Heart right ventricle (tissue), 16 donors: ENCODE measurements at regions not wholly inside any gene's neighbourhood (a gene's known extent, or its start where the extent isn't known, plus 50 kb on each side); places are given as distances from the start of the nearest gene placed in this dataset.

Experiments
- ATAC-seq, 8 donors: fragments of 200-7000 bp; cut with Tn5 transposase; one replicate each; pipeline ENCODE4 v1.9.1; 2020; ENCODE audit warnings: mild to moderate bottlenecking in 8 of 8, moderate library complexity in 8 of 8, moderate number of reproducible peaks in 1 of 8
- DNase-seq, 2 donors: peaks; one replicate each; pipeline ENCODE4 v3.0.0-alpha.2; 2020
- H3K27ac ChIP-seq, 10 donors: fragments of 200-600 bp; sonication (generic) in 2 of 10; one replicate each; pipeline versions ENCODE4 v1.5.0 to v1.8.0; 2020 to 2022; ENCODE audit warnings: mild to moderate bottlenecking in 3 of 10
- H3K27me3 ChIP-seq, 7 donors: fragments of 200-600 bp; one replicate each; pipeline ENCODE4 v1.8.0; 2021 to 2022; ENCODE audit warnings: mild to moderate bottlenecking in 2 of 7
- H3K36me3 ChIP-seq, 9 donors: fragments of 200-600 bp; sonication (generic) in 1 of 9; one replicate each; pipeline versions ENCODE4 v1.5.0 to v1.8.0; 2020 to 2022; ENCODE audit warnings: mild to moderate bottlenecking in 2 of 9
- H3K4me1 ChIP-seq, 9 donors: fragments of 200-600 bp; sonication (generic) in 1 of 9; one replicate each; pipeline versions ENCODE4 v1.5.0 to v1.8.0; 2020 to 2022; ENCODE audit warnings: mild to moderate bottlenecking in 4 of 9
- H3K4me3 ChIP-seq, 10 donors: fragments of 200-600 bp; sonication (generic) in 2 of 10; one replicate each; pipeline versions ENCODE4 v1.5.0 to v1.8.0; 2020 to 2022; ENCODE audit warnings: mild to moderate bottlenecking in 7 of 10, moderate library complexity in 2 of 10
- H3K9me3 ChIP-seq, 11 donors: fragments of 200-600 bp in 10 of 11; sonication (generic) in 2 of 11; one replicate each; pipeline versions ENCODE4 v1.5.0 to v1.8.0; 2013 to 2022; ENCODE audit warnings: mild to moderate bottlenecking in 2 of 11, control low read depth in 1 of 11, moderate library complexity in 1 of 11
- CTCF ChIP-seq, 9 donors: fragments of 200-600 bp; sonication (generic) in 2 of 9; IDR thresholded peaks; one replicate each; pipeline versions ENCODE4 v1.5.0 to v1.8.0; 2021 to 2022; ENCODE audit warnings: antibody characterized with exemption in 9 of 9, mild to moderate bottlenecking in 5 of 9, moderate library complexity in 1 of 9
- WGBS, 2 donors: extraction: QIAGEN DNeasy Blood & Tissue Kit; methylation state at CpG; one replicate each; pipeline ENCODE4 v1.1.7; 2013; ENCODE audit warnings: inconsistent platforms in 1 of 2; 5-methylcytosine and 5-hydroxymethylcytosine counted together
- intact Hi-C, 10 donors: fragments of 100-400 bp; cut with DNase I; formaldehyde crosslinking; loops; one replicate each; pipeline versions ENCODE4 v1.11.1 to v1.14.2; 2022
- donor health status: Arrhythmogenic right ventricular cardiomyopathy.
- donor health status: ischemic (EF 13 %, LVEDD 7.1; RV severe dilation, severe dysfunction).
- donor health status: healthy with polysubstance abuse.
- donor health status: DM: no; HTN: yes; CAD: no.
- donor health status: DM: no; HTN: no; CAD: no.
- donor health status: ischemic (EF 25% LVEDD 6.9; RV normal size, moderate dysfunction).
- donor health status: ischemic (EF 25% LVEDD 5.7; RV mildly dilated, moderate dysfunction).
- donor health status: healthy.
- donor health status: DM: yes; HTN: yes; CAD: no.
- donor health status: Ischemic cardiomyopathy.
- donor health status: ischemic (EF 35%, LVEDD 5.7; RV mildly dilated, moderate dysfunction).
- donor health status: nonischemic (EF 11% LVEDD 7.7; RV severe dilation, severe dysfunction).
- donor health status: DM: yes; HTN: yes; CAD: no.
- donor health status: PGD.
- donor health status: ischemic (EF 29% LVEDD 5.4; RV normal size, mild dysfunction).
- donor health status: nonischemic (EF 23%, LVEDD 6.1; RV moderate dilation, normal function).

DNA sequence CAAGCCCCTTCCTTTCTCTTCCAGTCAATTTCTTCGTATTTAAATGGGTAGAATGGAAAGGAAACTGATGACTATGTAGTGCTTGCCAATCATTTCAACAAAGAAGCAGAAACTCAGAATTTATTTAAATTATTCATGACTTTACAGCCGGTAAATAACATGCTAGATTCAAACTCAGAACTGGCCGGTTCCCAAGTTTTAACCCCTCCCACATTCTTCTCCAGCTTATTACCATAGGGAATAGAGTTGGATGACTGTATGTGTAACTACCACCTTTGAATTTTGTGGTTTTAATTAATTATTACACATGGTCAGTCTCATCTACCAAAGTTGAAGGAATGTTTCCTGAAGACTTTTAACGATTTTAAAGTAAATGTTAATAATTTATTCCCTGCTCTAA is 819.3 kb upstream of the LRATD1 start:
- H3K9me3 ChIP-seq, result peaks cover 0 to 3% (median 0%) of the 10 kb centered on the region in 11 donors
- H3K4me3 ChIP-seq, result no peak overlapping the region
- ATAC-seq (no peak), DNase-seq (no peak)
- H3K36me3 ChIP-seq, result no peaks in the 10 kb centered on the region
- 67 to 70% methylated on average over 4 of the region's 4 CpGs for WGBS, 2 donors
- no peaks in the 10 kb centered on the region for H3K27me3 ChIP-seq
- intact Hi-C loops, result no loop called here
- TF ChIP-seq CTCF (IDR thresholded peaks at IDR 0.05), result no peak
- no peaks in the 10 kb centered on the region for H3K4me1 ChIP-seq
- no peak overlapping the region for H3K27ac ChIP-seq

DNA sequence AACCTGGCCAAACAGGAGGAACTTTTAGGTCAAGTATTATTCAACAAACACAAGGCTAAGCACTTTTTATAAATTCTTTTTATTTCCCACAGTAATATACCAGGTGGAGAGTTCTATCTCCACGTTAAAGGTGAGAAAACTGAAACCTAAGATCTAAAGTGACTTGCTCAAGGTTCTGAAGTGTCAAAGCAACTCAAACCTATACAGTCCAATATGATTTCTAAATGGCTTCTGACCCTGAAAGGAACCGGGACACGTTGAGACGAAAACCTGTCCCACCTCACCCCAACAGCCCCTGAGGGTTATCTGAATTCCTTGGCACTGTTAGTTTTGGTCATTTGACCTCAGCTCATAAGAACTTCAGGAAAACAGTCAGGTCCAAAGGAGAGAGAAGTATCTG is 814.5 kb upstream of the LRATD1 start:
- ATAC-seq (no peak), DNase-seq (no peak)
- Histone ChIP-seq H3K27me3 (no peaks in the 10 kb centered on the region), H3K36me3 (no peaks in the 10 kb centered on the region), H3K4me1 (no peaks in the 10 kb centered on the region), H3K27ac (no peak overlapping the region), H3K4me3 (no peak overlapping the region), H3K9me3 (no peaks in the 10 kb centered on the region)
- no peak for TF ChIP-seq CTCF (IDR thresholded peaks at IDR 0.05)
- WGBS, 2 donors, result 62 to 64% methylated on average over 4 of the region's 4 CpGs
- intact Hi-C loops, result no loop called here

DNA sequence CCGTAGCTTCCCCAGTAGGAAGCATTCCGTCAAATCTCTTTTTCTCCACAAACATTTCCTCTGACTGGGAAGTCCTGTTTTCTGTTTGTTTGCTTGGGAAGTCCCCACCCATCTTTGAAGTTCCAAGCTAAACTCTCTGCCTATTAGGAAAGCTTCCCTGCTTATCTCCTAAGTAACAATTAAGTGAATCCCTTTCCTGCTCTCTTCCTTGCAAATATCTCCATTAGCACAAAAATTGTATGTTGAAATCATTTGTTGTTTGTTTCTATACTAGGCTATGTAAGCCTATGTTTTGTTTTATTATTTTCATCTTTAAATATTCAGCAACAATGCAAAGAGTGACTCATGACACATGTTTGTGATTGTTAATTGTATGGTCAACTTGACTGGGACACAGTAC is 812.6 kb upstream of the LRATD1 start:
- Histone ChIP-seq H3K27me3 (no peaks in the 10 kb centered on the region), H3K27ac (no peak overlapping the region), H3K9me3 (no peaks in the 10 kb centered on the region), H3K36me3 (no peaks in the 10 kb centered on the region), H3K4me1 (no peaks in the 10 kb centered on the region), H3K4me3 (no peak overlapping the region)
- no peak for ATAC-seq
- 47% methylated on average over 2 of the region's 2 CpGs for WGBS, 2 donors
- no peak for DNase-seq
- no peak for TF ChIP-seq CTCF (IDR thresholded peaks at IDR 0.05)
- intact Hi-C loops, result loop anchor here in 1 of 10 donors (5.0 kb wide), 1 partner anchor 57 kb away; no protein-coding TSS in a partner anchor

- Histone ChIP-seq H3K27ac (no peak overlapping the region), H3K9me3 (no peaks in the 10 kb centered on the region), H3K4me3 (no peak overlapping the region), H3K36me3 (no peaks in the 10 kb centered on the region), H3K4me1 (no peaks in the 10 kb centered on the region), H3K27me3 (no peaks in the 10 kb centered on the region)
- ATAC-seq, result no peak
- WGBS, 2 donors, result 56 to 66% methylated on average over 4 of the region's 4 CpGs
- no peak for TF ChIP-seq CTCF (IDR thresholded peaks at IDR 0.05)
- intact Hi-C loops, result loop anchor here in 1 of 10 donors (5.0 kb wide), 1 partner anchor 56 kb away; no protein-coding TSS in a partner anchor
- DNase-seq, result no peak
Measured at GRCh38 chr2:13821255-13821880, 811.1 kb upstream of the LRATD1 start.
